H9 (cell line): ENCODE measurements at regions not wholly inside any gene's neighbourhood (a gene's known extent, or its start where the extent isn't known, plus 50 kb on each side); places are given as distances from the start of the nearest gene placed in this dataset.

Experiments used
- DNase-seq: peaks from one replicate; pipeline ENCODE4 v3.0.0-alpha.2; 2017
- H2AFZ ChIP-seq: one replicate; pipeline ENCODE4 v1.6.1; 2013; ENCODE audit warnings: mild to moderate bottlenecking, low read length, control low read depth, moderate library complexity
- H2AK5ac ChIP-seq: 2 replicates; pipeline ENCODE4 v1.6.1; 2013; ENCODE audit warnings: low read length, control low read depth, mixed read lengths; ENCODE audit not compliant: insufficient read length
- H2BK120ac ChIP-seq: one replicate; pipeline ENCODE4 v1.6.1; 2013; ENCODE audit warnings: low read depth, mild to moderate bottlenecking, low read length, control low read depth, inconsistent platforms; ENCODE audit not compliant: poor library complexity, severe bottlenecking
- H2BK12ac ChIP-seq: 2 replicates; pipeline ENCODE4 v1.6.1; 2013; ENCODE audit warnings: low read length, control low read depth, mixed read lengths, low read depth; ENCODE audit not compliant: insufficient read length
- H2BK15ac ChIP-seq: 2 replicates; pipeline ENCODE4 v1.6.1; 2013; ENCODE audit warnings: low read depth, low read length, control low read depth
- H2BK20ac ChIP-seq: one replicate; pipeline ENCODE4 v1.6.1; 2013; ENCODE audit warnings: low read depth, mild to moderate bottlenecking, low read length, control low read depth, inconsistent platforms; ENCODE audit not compliant: poor library complexity, severe bottlenecking
- H2BK5ac ChIP-seq: 2 replicates; pipeline ENCODE4 v1.6.1; 2013; ENCODE audit warnings: low read length, control low read depth, mixed read lengths; ENCODE audit not compliant: insufficient read length
- H3K14ac ChIP-seq: 2 replicates; pipeline ENCODE4 v1.6.1; 2013; ENCODE audit warnings: low read length, control low read depth; ENCODE audit not compliant: insufficient read depth
- H3K18ac ChIP-seq: 2 replicates; pipeline ENCODE4 v1.6.1; 2013; ENCODE audit warnings: low read depth, mild to moderate bottlenecking, mixed read lengths, low read length, control low read depth; ENCODE audit not compliant: insufficient read length
- H3K23ac ChIP-seq: 2 replicates; pipeline ENCODE4 v1.6.1; 2013; ENCODE audit warnings: low read length, control low read depth, mixed read lengths, low read depth; ENCODE audit not compliant: insufficient read length
- H3K23me2 ChIP-seq: 2 replicates; pipeline ENCODE4 v1.6.1; 2013; ENCODE audit warnings: low read depth, mild to moderate bottlenecking, mixed read lengths, low read length, control low read depth; ENCODE audit not compliant: insufficient read length, poor library complexity, severe bottlenecking
- H3K27ac ChIP-seq: 2 replicates; pipeline ENCODE4 v1.5.1; 2013; ENCODE audit warnings: low read length, control low read depth, mixed read lengths, low read depth; ENCODE audit not compliant: insufficient read length
- H3K27me3 ChIP-seq: 2 replicates; pipeline ENCODE4 v1.6.1; 2013; ENCODE audit warnings: low read length, control low read depth, inconsistent platforms; ENCODE audit not compliant: insufficient read depth
- H3K4ac ChIP-seq: 2 replicates; pipeline ENCODE4 v1.6.1; 2013; ENCODE audit warnings: low read depth, mild to moderate bottlenecking, control low read depth, inconsistent platforms, low read length, moderate library complexity
- H3K4me1 ChIP-seq: 2 replicates; pipeline ENCODE4 v1.6.1; 2013; ENCODE audit warnings: low read length, control low read depth, inconsistent platforms; ENCODE audit not compliant: insufficient read depth
- H3K4me2 ChIP-seq: 2 replicates; pipeline ENCODE4 v1.6.1; 2013; ENCODE audit warnings: low read length, control low read depth, mixed read lengths; ENCODE audit not compliant: insufficient read length, insufficient read depth
- H3K56ac ChIP-seq: 2 replicates; pipeline ENCODE4 v1.6.1; 2013; ENCODE audit warnings: low read depth, mild to moderate bottlenecking, mixed read lengths, low read length, control low read depth; ENCODE audit not compliant: insufficient read length
- H3K79me1 ChIP-seq: 2 replicates; pipeline ENCODE4 v1.6.1; 2013; ENCODE audit warnings: low read depth, mild to moderate bottlenecking, moderate library complexity, low read length, control low read depth, inconsistent platforms; ENCODE audit not compliant: insufficient read depth, poor library complexity, severe bottlenecking
- H3K79me2 ChIP-seq: 2 replicates; pipeline ENCODE4 v1.6.1; 2013; ENCODE audit warnings: low read length, control low read depth, inconsistent platforms; ENCODE audit not compliant: insufficient read depth
- H3K9ac ChIP-seq: 2 replicates; pipeline ENCODE4 v1.6.1; 2013; ENCODE audit warnings: low read length, control low read depth, mixed read lengths; ENCODE audit not compliant: insufficient read length; ENCODE audit errors: extremely low read depth
- H3K9me3 ChIP-seq: one replicate; pipeline ENCODE4 v1.6.1; 2013; ENCODE audit warnings: low read depth, low read length, inconsistent platforms; ENCODE audit not compliant: control insufficient read depth
- H3T11ph ChIP-seq: one replicate; pipeline ENCODE4 v1.6.1; 2013; ENCODE audit warnings: mild to moderate bottlenecking, low read length, control low read depth, inconsistent platforms
- H4K20me1 ChIP-seq: one replicate; pipeline ENCODE4 v1.6.1; 2013; ENCODE audit not compliant: control insufficient read depth, insufficient read length, insufficient read depth
- H4K5ac ChIP-seq: 2 replicates; pipeline ENCODE4 v1.6.1; 2013; ENCODE audit warnings: low read depth, mild to moderate bottlenecking, mixed read lengths, low read length, control low read depth; ENCODE audit not compliant: insufficient read length
- H4K8ac ChIP-seq: replicated peaks from 2 replicates; pipeline ENCODE4 v1.6.1; 2013; ENCODE audit warnings: low read length, control low read depth, mixed read lengths, low read depth; ENCODE audit not compliant: insufficient read length
- H4K91ac ChIP-seq: 2 replicates; pipeline ENCODE4 v1.6.1; 2013; ENCODE audit warnings: low read depth, mild to moderate bottlenecking, moderate library complexity, mixed read lengths, low read length, control low read depth; ENCODE audit not compliant: insufficient read length
- H3K27ac Mint-ChIP-seq, 3 experiments: 2 replicates in 2 of 3; 3 replicates in 1 of 3; pipeline ENCODE4 v1.8.0; 2020 to 2021; ENCODE audit warnings: mixed read lengths in 3 of 3, mild to moderate bottlenecking in 1 of 3, moderate library complexity in 1 of 3
- H3K27me3 Mint-ChIP-seq: 2 replicates; pipeline ENCODE4 v1.8.0; 2021; ENCODE audit warnings: low read depth, mild to moderate bottlenecking, moderate library complexity, mixed read lengths
- H3K36me3 Mint-ChIP-seq, 3 experiments: 2 replicates in 2 of 3; 3 replicates in 1 of 3; pipeline ENCODE4 v1.8.0; 2020 to 2021; ENCODE audit warnings: low read depth in 3 of 3, mixed read lengths in 3 of 3; ENCODE audit not compliant: insufficient read depth in 1 of 3
- H3K4me1 Mint-ChIP-seq, 2 experiments: 2 replicates each; pipeline ENCODE4 v1.8.0; 2020; ENCODE audit warnings: mixed read lengths in 2 of 2
- H3K4me3 Mint-ChIP-seq, 2 experiments: 2 replicates in 1 of 2; 3 replicates in 1 of 2; pipeline ENCODE4 v1.8.0; 2020 to 2021; ENCODE audit warnings: mild to moderate bottlenecking in 2 of 2, mixed read lengths in 2 of 2, moderate library complexity in 1 of 2
- H3K9me3 Mint-ChIP-seq, 2 experiments: 2 replicates in 1 of 2; 3 replicates in 1 of 2; pipeline ENCODE4 v1.8.0; 2020; ENCODE audit warnings: mild to moderate bottlenecking in 2 of 2, mixed read lengths in 2 of 2, moderate library complexity in 1 of 2
- WGBS: extraction: QIAGEN DNeasy Blood & Tissue Kit; methylation state at CpG from one replicate; pipeline ENCODE4 v1.1.7; 2013; ENCODE audit warnings: missing lambda C conversion rate, low lambda C conversion rate, mixed read lengths; ENCODE audit not compliant: insufficient read length; ENCODE audit errors: extremely low coverage; 5-methylcytosine and 5-hydroxymethylcytosine counted together
- TF ChIP-seq, protein P1 (sequence below): fragments of 200-600 bp; sonication (generic); conservative IDR thresholded peaks from 3 replicates; pipeline ENCODE4 v1.8.0; 2021; ENCODE audit warnings: antibody characterized with exemption, mild to moderate bottlenecking

DNA sequence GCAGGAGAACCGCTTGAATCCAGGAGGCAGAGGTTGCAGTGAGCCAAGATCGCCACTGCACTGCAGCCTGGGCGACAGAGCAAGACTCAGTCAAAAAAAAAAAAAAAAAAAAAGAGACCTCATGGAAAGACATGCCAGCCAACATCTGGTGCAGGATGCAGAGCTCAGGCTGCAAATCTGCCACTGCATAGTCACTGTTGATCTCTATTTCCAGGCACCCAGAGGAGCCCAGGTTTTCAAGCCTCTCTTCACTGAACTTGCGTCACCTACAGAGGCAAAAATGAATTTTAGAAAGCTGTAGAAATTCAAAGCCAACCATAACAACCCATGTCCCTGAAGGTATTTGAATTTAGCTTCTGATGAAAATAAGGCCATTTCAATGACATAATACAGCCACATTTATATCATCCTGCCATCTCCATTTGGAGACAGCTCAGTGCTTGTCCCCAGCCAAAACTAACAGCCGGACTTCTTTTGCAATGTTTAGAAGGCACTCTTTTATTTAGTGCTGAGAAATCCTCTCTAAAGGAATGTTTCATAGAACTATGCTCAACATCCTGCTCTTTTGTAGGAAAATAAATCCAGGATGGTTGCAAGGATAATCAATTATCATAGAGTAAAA is 113.3 kb downstream of the SNX18 start:
- no peaks in the 10 kb centered on the region for H4K20me1 ChIP-seq
- no peak overlapping the region for H2BK5ac ChIP-seq
- no peaks in the 10 kb centered on the region for H3K23me2 ChIP-seq
- no peaks in the 10 kb centered on the region for H3K9me3 ChIP-seq
- no peak overlapping the region for H3K14ac ChIP-seq
- no CpG with 5 or more reads among the region's 5 CpGs for WGBS
- H3K9me3 Mint-ChIP-seq = no peaks in the 10 kb centered on the region; a peak in 2 of 5 replicates
- no peaks in the 10 kb centered on the region; the same call in 1 of the 2 replicates for H3K27me3 Mint-ChIP-seq
- no peak overlapping the region for H4K91ac ChIP-seq
- H2BK15ac ChIP-seq = no peak overlapping the region
- H3K4ac ChIP-seq = no peak overlapping the region
- no peak overlapping the region for H3K23ac ChIP-seq
- H3K56ac ChIP-seq = no peak overlapping the region
- no peak overlapping the region for H2BK20ac ChIP-seq
- H2AK5ac ChIP-seq = no peak overlapping the region
- H3T11ph ChIP-seq = no peak overlapping the region
- no peak for DNase-seq
- no peaks in the 10 kb centered on the region for H3K79me2 ChIP-seq
- no peak overlapping the region for H2BK12ac ChIP-seq
- H3K36me3 Mint-ChIP-seq = no peaks in the 10 kb centered on the region
- TF ChIP-seq, protein P1, sequence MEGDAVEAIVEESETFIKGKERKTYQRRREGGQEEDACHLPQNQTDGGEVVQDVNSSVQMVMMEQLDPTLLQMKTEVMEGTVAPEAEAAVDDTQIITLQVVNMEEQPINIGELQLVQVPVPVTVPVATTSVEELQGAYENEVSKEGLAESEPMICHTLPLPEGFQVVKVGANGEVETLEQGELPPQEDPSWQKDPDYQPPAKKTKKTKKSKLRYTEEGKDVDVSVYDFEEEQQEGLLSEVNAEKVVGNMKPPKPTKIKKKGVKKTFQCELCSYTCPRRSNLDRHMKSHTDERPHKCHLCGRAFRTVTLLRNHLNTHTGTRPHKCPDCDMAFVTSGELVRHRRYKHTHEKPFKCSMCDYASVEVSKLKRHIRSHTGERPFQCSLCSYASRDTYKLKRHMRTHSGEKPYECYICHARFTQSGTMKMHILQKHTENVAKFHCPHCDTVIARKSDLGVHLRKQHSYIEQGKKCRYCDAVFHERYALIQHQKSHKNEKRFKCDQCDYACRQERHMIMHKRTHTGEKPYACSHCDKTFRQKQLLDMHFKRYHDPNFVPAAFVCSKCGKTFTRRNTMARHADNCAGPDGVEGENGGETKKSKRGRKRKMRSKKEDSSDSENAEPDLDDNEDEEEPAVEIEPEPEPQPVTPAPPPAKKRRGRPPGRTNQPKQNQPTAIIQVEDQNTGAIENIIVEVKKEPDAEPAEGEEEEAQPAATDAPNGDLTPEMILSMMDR = no peak
- H3K18ac ChIP-seq = no peak overlapping the region
- no peak overlapping the region for H3K4me3 Mint-ChIP-seq
- no peak overlapping the region for H3K27ac ChIP-seq
- no peak overlapping the region for H4K8ac ChIP-seq
- no peaks in the 10 kb centered on the region for H3K79me1 ChIP-seq
- no peak overlapping the region for H2BK120ac ChIP-seq
- H2AFZ ChIP-seq = no peak overlapping the region
- H3K4me1 ChIP-seq = 0 out of 2 replicates have a peak, but pooled peaks cover 2% of the 10 kb centered on the region
- no peak overlapping the region for H3K9ac ChIP-seq
- no peak overlapping the region for H3K27ac Mint-ChIP-seq
- H4K5ac ChIP-seq = no peak overlapping the region
- H3K4me2 ChIP-seq = no peak overlapping the region
- peaks cover 0 to 4% of the 10 kb centered on the region in 2 experiments; a peak in 1 of 4 replicates for H3K4me1 Mint-ChIP-seq
- H3K27me3 ChIP-seq = no peaks in the 10 kb centered on the region
